ENCODE measurements at regions not wholly inside any gene's neighbourhood (a gene's known extent, or its start where the extent isn't known, plus 50 kb on each side); places are given as distances from the start of the nearest gene placed in this dataset.

DNA sequence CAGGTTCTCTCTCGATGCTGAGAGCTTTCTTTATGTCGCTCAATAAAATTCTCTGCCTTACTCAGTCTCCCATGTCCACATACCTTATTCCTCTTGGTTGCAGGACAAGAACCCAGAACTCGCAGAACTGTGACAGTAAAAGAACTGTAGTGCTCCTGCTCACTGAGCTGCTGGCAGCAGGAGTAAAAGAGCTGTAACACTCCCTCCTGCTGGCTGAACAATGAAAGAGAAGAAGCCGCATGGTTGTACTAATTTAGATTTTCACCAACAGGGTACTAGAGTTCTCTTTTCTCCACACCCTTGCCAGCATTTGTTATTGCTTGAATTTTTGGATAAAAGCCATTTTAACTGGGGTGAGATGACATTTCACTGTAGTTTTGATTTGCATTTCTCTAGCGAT lies 433.2 kb downstream of the GUCY1A2 start:
- TF ChIP-seq CTCF (conservative IDR thresholded peaks at IDR 0.05 in 1 of 2, IDR thresholded peaks at IDR 0.05 in 1 of 2; ENCODE audit: low read depth in 1 of 2, low read length in 2 of 2) (peak; percentile 38 to 42), EZH2 (IDR thresholded peaks at IDR 0.05; ENCODE audit: low read length, missing control alignments) (no peak)
